ENCODE measurements at regions not wholly inside any gene's neighbourhood (a gene's known extent, or its start where the extent isn't known, plus 50 kb on each side); places are given as distances from the start of the nearest gene placed in this dataset.

DNA sequence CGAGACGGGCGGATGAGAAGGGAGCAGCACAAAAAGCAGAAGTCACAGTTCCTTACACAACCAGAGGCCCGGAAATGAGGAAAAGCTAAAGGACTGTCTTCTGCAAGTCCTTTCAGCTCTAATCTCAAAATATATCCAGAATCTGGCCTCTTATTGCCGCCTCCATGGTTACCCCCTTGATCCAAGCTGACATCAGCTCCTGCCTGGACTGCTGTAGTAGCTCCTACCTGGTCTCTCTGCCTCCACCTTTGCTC lies 324.0 kb upstream of the ROPN1 start:
- Histone ChIP-seq H3K9me3 (ENCODE audit: control insufficient read depth in 2 of 2, low read length in 2 of 2) (no peaks in the 10 kb centered on the region), H3K27ac (ENCODE audit: low read depth in 2 of 2, low read length in 2 of 2) (no peak overlapping the region), H3K4me3 (ENCODE audit: low read length in 2 of 2) (no peak overlapping the region), H3K9ac (ENCODE audit: low read depth in 1 of 2, low read length in 2 of 2) (no peak overlapping the region), H3K27me3 (ENCODE audit: control insufficient read depth in 2 of 2, insufficient read depth in 2 of 2, low read length in 2 of 2) (no peaks in the 10 kb centered on the region), H3K36me3 (ENCODE audit: control insufficient read depth in 2 of 2, insufficient read depth in 2 of 2, low read length in 2 of 2) (no peaks in the 10 kb centered on the region), H3K4me1 (ENCODE audit: control insufficient read depth in 2 of 2, insufficient read depth in 2 of 2, low read length in 2 of 2) (no peaks in the 10 kb centered on the region)

DNA sequence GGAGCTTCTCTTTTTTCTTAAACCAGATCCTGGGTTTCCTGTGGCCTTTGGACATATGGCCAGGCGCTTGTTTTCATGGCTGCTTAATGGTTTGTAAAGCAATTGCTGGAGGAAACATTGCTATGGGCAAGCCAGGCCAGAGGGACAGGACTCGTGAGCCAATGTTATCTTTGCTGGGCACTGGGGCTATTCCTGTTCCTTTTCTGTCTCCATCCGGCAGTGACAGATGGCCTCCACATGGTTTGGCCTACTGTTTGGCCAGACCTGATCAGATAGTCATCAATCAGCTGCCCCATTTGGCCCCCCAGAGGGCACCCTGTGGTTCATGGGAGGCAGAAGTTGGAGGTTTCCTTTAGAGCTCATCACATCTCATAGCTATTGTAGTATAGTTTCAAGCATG lies 326.1 kb upstream of the ROPN1 start:
- no peaks in the 10 kb centered on the region for H3K36me3 ChIP-seq (ENCODE audit: control insufficient read depth in 2 of 2, insufficient read depth in 2 of 2, low read length in 2 of 2)
- no peaks in the 10 kb centered on the region for H3K4me1 ChIP-seq (ENCODE audit: control insufficient read depth in 2 of 2, insufficient read depth in 2 of 2, low read length in 2 of 2)
- no peak overlapping the region for H3K27ac ChIP-seq (ENCODE audit: low read depth in 2 of 2, low read length in 2 of 2)
- no peak overlapping the region for H3K4me3 ChIP-seq (ENCODE audit: low read length in 2 of 2)
- H3K27me3 ChIP-seq (ENCODE audit: control insufficient read depth in 2 of 2, insufficient read depth in 2 of 2, low read length in 2 of 2), result no peaks in the 10 kb centered on the region
- H3K9ac ChIP-seq (ENCODE audit: low read depth in 1 of 2, low read length in 2 of 2), result no peak overlapping the region
- no peaks in the 10 kb centered on the region for H3K9me3 ChIP-seq (ENCODE audit: control insufficient read depth in 2 of 2, low read length in 2 of 2)

DNA sequence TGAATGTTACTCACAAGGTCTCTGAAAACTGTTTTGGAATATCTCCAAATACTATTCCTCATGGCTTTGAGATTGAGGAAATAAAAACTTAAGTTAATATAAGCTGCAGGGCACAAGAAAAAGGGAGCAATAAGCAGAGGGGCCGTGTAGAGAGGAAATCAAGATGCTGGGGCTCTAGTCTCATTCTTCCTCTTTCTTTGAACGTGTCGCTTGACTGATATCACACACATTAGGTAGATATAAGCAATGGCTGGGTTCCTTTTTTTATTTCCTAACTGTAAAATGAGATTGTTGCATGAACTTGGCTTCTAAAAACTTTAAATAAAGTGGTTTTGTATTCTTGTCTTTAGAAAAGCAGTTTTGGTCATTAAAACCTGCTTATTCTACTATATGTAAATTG lies 326.7 kb upstream of the ROPN1 start:
- Histone ChIP-seq H3K9ac (ENCODE audit: low read depth in 1 of 2, low read length in 2 of 2) (no peak overlapping the region), H3K4me1 (ENCODE audit: control insufficient read depth in 2 of 2, insufficient read depth in 2 of 2, low read length in 2 of 2) (no peaks in the 10 kb centered on the region), H3K27me3 (ENCODE audit: control insufficient read depth in 2 of 2, insufficient read depth in 2 of 2, low read length in 2 of 2) (no peaks in the 10 kb centered on the region), H3K36me3 (ENCODE audit: control insufficient read depth in 2 of 2, insufficient read depth in 2 of 2, low read length in 2 of 2) (no peaks in the 10 kb centered on the region), H3K9me3 (ENCODE audit: control insufficient read depth in 2 of 2, low read length in 2 of 2) (no peaks in the 10 kb centered on the region), H3K27ac (ENCODE audit: low read depth in 2 of 2, low read length in 2 of 2) (no peak overlapping the region), H3K4me3 (ENCODE audit: low read length in 2 of 2) (no peak overlapping the region)

DNA sequence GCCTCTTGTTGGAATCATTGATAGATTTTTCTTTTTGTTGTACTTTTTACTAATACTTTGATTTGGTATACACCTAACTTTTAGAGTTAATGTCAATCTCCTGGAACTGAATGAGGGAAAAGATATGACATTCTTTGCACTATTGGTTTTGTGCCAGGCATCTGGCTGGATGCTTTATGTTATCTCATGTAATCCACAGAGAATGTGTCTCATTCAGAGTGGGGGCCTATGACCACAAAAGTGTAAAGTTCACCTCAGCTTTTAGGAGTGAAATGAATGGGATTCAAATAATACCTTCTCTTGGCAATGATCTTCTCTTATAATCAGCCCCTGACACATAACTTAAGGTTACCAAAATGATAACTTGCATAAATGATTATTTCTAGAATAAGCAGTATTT lies 329.1 kb upstream of the ROPN1 start:
- Histone ChIP-seq H3K27me3 (ENCODE audit: control insufficient read depth in 2 of 2, insufficient read depth in 2 of 2, low read length in 2 of 2) (no peaks in the 10 kb centered on the region), H3K27ac (ENCODE audit: low read depth in 2 of 2, low read length in 2 of 2) (no peak overlapping the region), H3K4me1 (ENCODE audit: control insufficient read depth in 2 of 2, insufficient read depth in 2 of 2, low read length in 2 of 2) (no peaks in the 10 kb centered on the region), H3K9me3 (ENCODE audit: control insufficient read depth in 2 of 2, low read length in 2 of 2) (no peaks in the 10 kb centered on the region), H3K36me3 (ENCODE audit: control insufficient read depth in 2 of 2, insufficient read depth in 2 of 2, low read length in 2 of 2) (no peaks in the 10 kb centered on the region), H3K9ac (ENCODE audit: low read depth in 1 of 2, low read length in 2 of 2) (no peak overlapping the region), H3K4me3 (ENCODE audit: low read length in 2 of 2) (no peak overlapping the region)

DNA sequence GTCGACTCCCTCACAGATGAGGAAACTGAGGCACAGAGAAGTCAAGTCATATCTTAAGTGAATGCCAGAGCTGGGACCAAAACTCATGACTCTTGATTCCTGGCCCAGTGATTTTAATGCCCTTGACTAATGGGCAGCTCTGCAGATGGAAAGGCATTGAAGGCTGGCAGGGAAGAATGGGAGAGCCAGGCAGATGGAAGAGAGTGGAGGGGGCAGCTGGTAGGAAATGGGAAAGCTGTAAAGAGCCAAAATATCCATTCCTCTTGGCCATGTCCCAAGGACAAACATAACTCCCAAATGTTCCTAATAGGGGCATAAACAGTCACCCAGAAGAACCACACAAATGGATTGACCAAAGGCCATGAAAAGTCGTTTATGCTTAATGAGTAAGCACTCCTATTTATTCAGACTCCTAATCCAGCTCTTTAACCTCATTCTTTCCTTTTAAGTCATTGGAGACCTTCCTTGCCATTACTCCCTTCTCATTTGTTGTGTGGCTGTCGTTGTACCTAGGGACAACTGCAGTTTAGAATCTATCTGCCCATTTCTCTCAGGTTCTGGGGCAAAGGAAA lies 330.5 kb upstream of the ROPN1 start:
- Histone ChIP-seq H3K36me3 (ENCODE audit: control insufficient read depth in 2 of 2, insufficient read depth in 2 of 2, low read length in 2 of 2) (no peaks in the 10 kb centered on the region), H3K9ac (ENCODE audit: low read depth in 1 of 2, low read length in 2 of 2) (no peak overlapping the region), H3K4me3 (ENCODE audit: low read length in 2 of 2) (no peak overlapping the region), H3K27me3 (ENCODE audit: control insufficient read depth in 2 of 2, insufficient read depth in 2 of 2, low read length in 2 of 2) (no peaks in the 10 kb centered on the region), H3K27ac (ENCODE audit: low read depth in 2 of 2, low read length in 2 of 2) (no peak overlapping the region), H3K9me3 (ENCODE audit: control insufficient read depth in 2 of 2, low read length in 2 of 2) (no peaks in the 10 kb centered on the region), H3K4me1 (ENCODE audit: control insufficient read depth in 2 of 2, insufficient read depth in 2 of 2, low read length in 2 of 2) (no peaks in the 10 kb centered on the region)

DNA sequence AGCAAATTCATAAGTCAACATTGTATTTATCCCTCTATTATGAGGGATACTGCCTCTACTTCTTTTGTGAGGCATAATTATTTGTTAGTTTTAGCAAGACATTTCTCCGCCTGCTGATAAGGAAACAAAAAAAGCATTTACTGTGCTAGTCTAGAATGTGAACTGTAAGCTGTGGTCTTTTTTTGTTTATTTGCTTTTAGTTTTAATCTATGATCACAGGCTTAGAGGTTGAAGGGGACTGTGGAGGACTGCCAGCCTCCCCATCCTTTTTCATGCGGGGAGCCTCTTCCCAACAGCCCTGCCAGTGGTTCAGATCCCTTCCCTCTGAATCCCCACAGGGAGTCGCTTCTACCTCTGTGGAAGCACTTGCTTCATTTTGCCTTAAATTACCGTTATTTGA lies 331.0 kb upstream of the ROPN1 start:
- Histone ChIP-seq H3K4me3 (ENCODE audit: low read length in 2 of 2) (no peak overlapping the region), H3K36me3 (ENCODE audit: control insufficient read depth in 2 of 2, insufficient read depth in 2 of 2, low read length in 2 of 2) (no peaks in the 10 kb centered on the region), H3K9me3 (ENCODE audit: control insufficient read depth in 2 of 2, low read length in 2 of 2) (no peaks in the 10 kb centered on the region), H3K4me1 (ENCODE audit: control insufficient read depth in 2 of 2, insufficient read depth in 2 of 2, low read length in 2 of 2) (no peaks in the 10 kb centered on the region), H3K27me3 (ENCODE audit: control insufficient read depth in 2 of 2, insufficient read depth in 2 of 2, low read length in 2 of 2) (no peaks in the 10 kb centered on the region), H3K9ac (ENCODE audit: low read depth in 1 of 2, low read length in 2 of 2) (no peak overlapping the region), H3K27ac (ENCODE audit: low read depth in 2 of 2, low read length in 2 of 2) (no peak overlapping the region)

DNA sequence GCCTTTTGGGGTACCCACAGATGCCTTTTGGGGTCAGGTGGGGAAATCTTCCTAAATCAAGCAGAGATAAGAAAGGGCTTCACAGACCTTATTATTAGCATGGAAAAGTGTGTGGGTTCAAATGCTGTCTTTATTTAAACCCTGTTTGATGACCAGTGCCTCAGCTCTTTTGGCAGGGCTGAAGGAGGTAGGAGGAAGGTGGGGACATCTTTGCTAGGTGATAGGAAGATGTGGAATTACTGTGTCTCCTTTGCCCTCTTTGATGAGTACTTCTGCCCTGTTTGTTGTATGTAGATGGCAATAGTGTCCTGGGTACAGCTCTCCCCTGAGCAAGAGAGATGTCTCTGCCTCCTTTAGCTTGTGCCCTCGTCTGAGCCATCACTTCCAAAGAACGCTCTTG lies 333.3 kb upstream of the ROPN1 start:
- Histone ChIP-seq H3K27me3 (ENCODE audit: control insufficient read depth in 2 of 2, insufficient read depth in 2 of 2, low read length in 2 of 2) (no peaks in the 10 kb centered on the region), H3K27ac (ENCODE audit: low read depth in 2 of 2, low read length in 2 of 2) (no peak overlapping the region), H3K9ac (ENCODE audit: low read depth in 1 of 2, low read length in 2 of 2) (no peak overlapping the region), H3K4me3 (ENCODE audit: low read length in 2 of 2) (no peak overlapping the region), H3K9me3 (ENCODE audit: control insufficient read depth in 2 of 2, low read length in 2 of 2) (no peaks in the 10 kb centered on the region), H3K36me3 (ENCODE audit: control insufficient read depth in 2 of 2, insufficient read depth in 2 of 2, low read length in 2 of 2) (no peaks in the 10 kb centered on the region), H3K4me1 (ENCODE audit: control insufficient read depth in 2 of 2, insufficient read depth in 2 of 2, low read length in 2 of 2) (no peaks in the 10 kb centered on the region)

- Histone ChIP-seq H3K27ac (ENCODE audit: low read depth in 2 of 2, low read length in 2 of 2) (no peak overlapping the region), H3K4me3 (ENCODE audit: low read length in 2 of 2) (no peak overlapping the region), H3K9ac (ENCODE audit: low read depth in 1 of 2, low read length in 2 of 2) (no peak overlapping the region), H3K27me3 (ENCODE audit: control insufficient read depth in 2 of 2, insufficient read depth in 2 of 2, low read length in 2 of 2) (no peaks in the 10 kb centered on the region), H3K4me1 (ENCODE audit: control insufficient read depth in 2 of 2, insufficient read depth in 2 of 2, low read length in 2 of 2) (no peaks in the 10 kb centered on the region), H3K9me3 (ENCODE audit: control insufficient read depth in 2 of 2, low read length in 2 of 2) (no peaks in the 10 kb centered on the region), H3K36me3 (ENCODE audit: control insufficient read depth in 2 of 2, insufficient read depth in 2 of 2, low read length in 2 of 2) (no peaks in the 10 kb centered on the region)
Measured at GRCh38 chr3:124329723-124330122, 337.8 kb upstream of the ROPN1 start.

GRCh38 chr3:124333931-124334640 lies 342.2 kb upstream of the ROPN1 start:
- H3K9me3 ChIP-seq (ENCODE audit: control insufficient read depth in 2 of 2, low read length in 2 of 2), result no peaks in the 10 kb centered on the region
- H3K27ac ChIP-seq (ENCODE audit: low read depth in 2 of 2, low read length in 2 of 2), result no peak overlapping the region

DNA sequence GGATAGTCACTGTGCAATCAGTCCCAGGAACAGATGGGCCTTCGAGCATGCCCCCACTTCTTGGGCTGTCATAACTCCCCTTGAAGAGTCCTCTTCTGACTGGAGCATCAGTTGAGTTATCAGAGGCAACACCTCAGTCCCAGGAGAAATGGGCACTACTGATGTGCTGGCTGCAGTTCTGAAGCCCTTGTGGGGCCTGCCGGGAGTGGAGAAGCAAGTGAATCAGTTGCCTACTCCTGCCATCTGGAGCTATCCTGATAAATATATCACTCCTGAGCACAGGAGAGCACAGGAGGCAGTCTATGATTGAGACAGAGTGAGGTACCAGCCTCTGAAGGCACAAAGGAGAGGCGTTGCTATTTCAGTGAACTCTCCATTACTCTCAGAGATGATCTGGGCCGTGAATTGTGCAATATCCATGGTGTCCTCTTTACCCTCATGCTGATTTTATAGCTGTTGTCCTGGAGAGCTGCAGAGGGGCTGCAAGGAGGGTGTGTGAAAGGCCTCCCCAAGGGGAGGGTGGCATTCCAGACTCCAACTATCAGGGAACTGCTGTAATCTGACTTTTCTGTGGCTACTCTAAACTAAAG lies 344.2 kb upstream of the ROPN1 start:
- Histone ChIP-seq H3K9me3 (ENCODE audit: control insufficient read depth in 2 of 2, low read length in 2 of 2) (no peaks in the 10 kb centered on the region), H3K9ac (ENCODE audit: low read depth in 1 of 2, low read length in 2 of 2) (no peak overlapping the region), H3K4me3 (ENCODE audit: low read length in 2 of 2) (no peak overlapping the region), H3K4me1 (ENCODE audit: control insufficient read depth in 2 of 2, insufficient read depth in 2 of 2, low read length in 2 of 2) (no peaks in the 10 kb centered on the region), H3K36me3 (ENCODE audit: control insufficient read depth in 2 of 2, insufficient read depth in 2 of 2, low read length in 2 of 2) (no peaks in the 10 kb centered on the region), H3K27me3 (ENCODE audit: control insufficient read depth in 2 of 2, insufficient read depth in 2 of 2, low read length in 2 of 2) (no peaks in the 10 kb centered on the region), H3K27ac (ENCODE audit: low read depth in 2 of 2, low read length in 2 of 2) (no peak overlapping the region)

More at GRCh38 chr3:124333931-124334640, 342.2 kb upstream of the ROPN1 start:
- Histone ChIP-seq H3K9ac (ENCODE audit: low read depth in 1 of 2, low read length in 2 of 2) (no peak overlapping the region), H3K36me3 (ENCODE audit: control insufficient read depth in 2 of 2, insufficient read depth in 2 of 2, low read length in 2 of 2) (no peaks in the 10 kb centered on the region), H3K27me3 (ENCODE audit: control insufficient read depth in 2 of 2, insufficient read depth in 2 of 2, low read length in 2 of 2) (no peaks in the 10 kb centered on the region), H3K4me1 (ENCODE audit: control insufficient read depth in 2 of 2, insufficient read depth in 2 of 2, low read length in 2 of 2) (no peaks in the 10 kb centered on the region), H3K4me3 (ENCODE audit: low read length in 2 of 2) (no peak overlapping the region)

All from mucosa of rectum (tissue), 2 donors.